ENCODE measurements at regions not wholly inside any gene's neighbourhood (a gene's known extent, or its start where the extent isn't known, plus 50 kb on each side); places are given as distances from the start of the nearest gene placed in this dataset.
"Not testable (repeated sequence)": the region's sequence is repeated elsewhere in the genome, so short reads cannot be mapped to it uniquely, and the experiment has no call there.

DNA sequence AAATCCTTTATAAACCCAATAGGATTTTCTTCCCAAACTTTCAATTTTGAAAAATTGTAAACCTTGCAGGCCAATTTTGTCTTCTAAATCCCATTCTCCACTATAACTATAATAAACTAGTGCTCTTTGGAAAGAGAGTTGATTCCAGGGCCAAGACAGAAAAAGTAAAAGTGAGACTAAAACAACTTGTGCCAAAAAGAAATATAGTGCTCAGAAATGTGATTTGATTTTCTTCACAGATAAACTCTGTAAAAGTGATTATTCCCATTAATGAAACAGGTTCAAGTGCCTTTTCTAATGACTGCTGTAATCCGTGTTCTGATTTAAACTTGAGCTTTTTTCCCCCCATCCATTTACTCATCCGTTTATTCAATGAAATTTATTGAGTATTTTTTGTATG, 1831.1 kb downstream of the SLITRK5 start:
- H3K9me3 Mint-ChIP-seq: peaks cover 1% of the 10 kb centered on the region
- no peak overlapping the region for H3K27ac Mint-ChIP-seq
- H3K4me1 Mint-ChIP-seq: no peaks in the 10 kb centered on the region
- H3K36me3 Mint-ChIP-seq: no peaks in the 10 kb centered on the region
- DNase-seq (no peak), ATAC-seq (ENCODE audit: low read depth) (no peak)
- POLR2A ChIA-PET: no interaction called here
- H3K27me3 Mint-ChIP-seq: no peaks in the 10 kb centered on the region
- no peak overlapping the region for H3K4me3 Mint-ChIP-seq

DNA sequence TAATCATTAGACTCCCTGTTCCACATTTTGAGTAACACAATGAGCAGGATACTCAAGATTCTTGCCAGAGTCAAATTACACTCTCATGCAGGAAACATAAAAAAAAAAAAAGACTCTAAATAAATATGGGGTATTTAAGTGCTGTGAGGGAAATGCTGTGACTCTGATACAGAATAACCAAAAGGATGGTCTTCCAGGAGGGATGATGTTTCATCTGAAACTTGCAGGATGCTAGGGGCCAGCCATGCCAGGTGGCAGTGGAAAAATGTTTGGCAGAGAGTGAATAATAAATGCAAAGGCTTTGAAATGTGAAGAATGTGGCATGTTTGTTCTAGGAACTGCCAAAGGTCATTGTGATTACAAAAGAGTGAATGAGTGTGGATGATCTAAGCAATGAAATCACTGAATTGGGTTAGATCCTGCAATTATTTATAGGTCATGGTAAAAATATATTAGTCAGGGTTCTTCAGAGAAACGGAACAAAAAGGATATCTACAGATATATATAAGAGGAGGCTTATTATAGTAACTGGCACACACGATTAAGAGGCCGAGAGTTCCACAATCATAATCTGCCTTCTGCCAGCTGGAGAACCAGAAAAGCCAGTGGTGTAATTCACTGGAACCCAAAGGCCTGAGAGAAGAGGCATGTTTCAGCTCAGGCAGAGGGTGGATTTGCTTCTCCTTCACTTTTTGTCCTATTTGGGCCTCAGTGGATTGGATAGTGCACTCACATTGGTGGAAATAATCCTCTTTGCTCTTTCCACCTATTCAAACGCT, 1832.8 kb upstream of the MIR17HG start:
- no peaks in the 10 kb centered on the region for H3K27me3 Mint-ChIP-seq
- ATAC-seq (ENCODE audit: low read depth) (no peak), DNase-seq (no peak)
- no peak overlapping the region for H3K4me3 Mint-ChIP-seq
- H3K36me3 Mint-ChIP-seq: no peaks in the 10 kb centered on the region
- POLR2A ChIA-PET: no interaction called here
- no peak overlapping the region for H3K27ac Mint-ChIP-seq
- no peaks in the 10 kb centered on the region for H3K4me1 Mint-ChIP-seq
- H3K9me3 Mint-ChIP-seq: no peaks in the 10 kb centered on the region

- no peak for DNase-seq
- Mint-ChIP-seq H3K27ac (no peak overlapping the region), H3K4me3 (no peak overlapping the region), H3K27me3 (no peaks in the 10 kb centered on the region), H3K4me1 (no peaks in the 10 kb centered on the region), H3K9me3 (no peaks in the 10 kb centered on the region), H3K36me3 (no peaks in the 10 kb centered on the region)
- no peak for ATAC-seq (ENCODE audit: low read depth)
- POLR2A ChIA-PET: no interaction called here
Observed at GRCh38 chr13:89515948-89516347, 1831.5 kb upstream of the MIR17HG start.

DNA sequence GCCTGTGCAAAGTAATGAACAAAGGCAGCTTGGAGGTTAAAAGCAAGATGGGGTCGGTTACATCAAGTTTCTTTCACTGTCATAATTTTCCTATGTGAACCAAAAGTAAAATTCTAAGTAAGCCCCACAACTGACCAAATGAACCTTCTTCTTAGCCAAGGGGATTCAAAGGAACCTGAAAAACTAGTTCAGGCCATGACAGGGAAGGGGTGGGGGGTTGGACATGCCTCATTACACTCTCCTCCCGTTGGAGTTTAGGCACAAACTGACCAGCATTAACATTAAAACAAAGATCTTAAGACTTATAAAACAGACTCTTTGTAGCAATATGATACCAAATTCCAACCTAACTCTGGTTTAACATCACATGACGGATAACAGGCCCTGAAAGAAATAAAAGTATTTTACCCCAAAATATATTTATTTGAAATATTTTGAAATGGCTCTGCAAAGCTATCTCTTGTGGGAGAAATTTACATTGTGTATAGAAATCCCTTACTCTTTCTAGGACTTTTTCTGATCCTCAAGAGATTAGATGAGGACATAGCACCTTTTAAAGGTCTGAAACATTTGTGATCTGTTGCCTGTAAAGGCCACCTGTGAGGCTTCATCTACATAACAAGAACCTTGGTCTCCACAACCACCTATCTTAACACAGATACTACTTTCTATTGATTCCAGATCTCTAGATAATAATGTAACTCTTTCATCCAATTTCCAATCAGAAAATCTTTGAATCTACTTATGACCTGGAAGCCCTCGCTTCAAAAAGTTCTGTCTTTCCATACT, 1829.0 kb upstream of the MIR17HG start:
- POLR2A ChIA-PET: no interaction called here
- no peak overlapping the region for H3K27ac Mint-ChIP-seq
- H3K4me1 Mint-ChIP-seq: no peaks in the 10 kb centered on the region
- DNase-seq (no peak), ATAC-seq (ENCODE audit: low read depth) (no peak)
- no peaks in the 10 kb centered on the region for H3K36me3 Mint-ChIP-seq
- H3K9me3 Mint-ChIP-seq: no peaks in the 10 kb centered on the region
- no peak overlapping the region for H3K4me3 Mint-ChIP-seq
- H3K27me3 Mint-ChIP-seq: no peaks in the 10 kb centered on the region

DNA sequence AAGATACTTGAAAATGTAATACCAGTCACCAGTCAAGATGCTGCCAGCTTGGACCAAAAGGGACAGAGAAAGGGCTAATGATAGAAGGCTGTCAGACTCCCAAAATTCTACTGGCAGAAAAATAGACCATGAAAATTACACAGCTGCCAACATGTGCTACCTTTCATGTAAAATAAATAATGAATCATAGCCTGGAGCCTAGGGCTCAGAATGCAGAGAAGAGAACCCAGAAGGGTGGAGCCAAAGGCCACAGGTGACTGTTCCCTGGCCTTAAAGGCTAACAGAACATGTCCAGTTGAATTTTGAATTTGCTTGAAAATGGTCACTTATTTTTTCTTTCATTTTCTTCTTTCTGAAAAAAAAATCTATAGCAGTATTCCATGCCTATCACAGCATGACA, 1827.0 kb upstream of the MIR17HG start:
- no peak for ATAC-seq (ENCODE audit: low read depth)
- H3K4me1 Mint-ChIP-seq: no peaks in the 10 kb centered on the region
- no peaks in the 10 kb centered on the region for H3K36me3 Mint-ChIP-seq
- H3K27me3 Mint-ChIP-seq: no peaks in the 10 kb centered on the region
- H3K27ac Mint-ChIP-seq: no peak overlapping the region
- POLR2A ChIA-PET: no interaction called here
- no peaks in the 10 kb centered on the region for H3K9me3 Mint-ChIP-seq
- no peak overlapping the region for H3K4me3 Mint-ChIP-seq
- DNase-seq: no peak

DNA sequence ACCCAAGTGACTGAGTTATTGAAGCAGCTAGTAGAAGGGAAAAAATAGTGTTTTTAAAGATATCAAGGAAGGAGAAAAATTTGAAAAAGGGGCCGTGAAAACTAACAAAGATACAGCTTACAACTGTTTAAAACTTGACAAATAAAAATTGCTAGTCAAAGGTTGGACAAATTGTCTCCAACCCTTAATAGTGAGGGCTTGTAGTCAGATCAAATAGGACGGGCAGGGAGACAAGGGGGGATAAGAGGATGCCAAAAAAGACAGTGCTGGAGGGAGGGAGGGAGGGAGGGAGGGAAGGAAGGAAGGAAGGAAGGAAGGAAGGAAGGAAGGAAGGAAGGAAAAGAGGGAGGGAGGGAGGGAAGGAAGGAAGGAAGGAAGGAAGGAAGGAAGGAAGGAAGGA, 1825.8 kb upstream of the MIR17HG start:
- DNase-seq; H3K4me3 Mint-ChIP-seq; H3K27me3 Mint-ChIP-seq; H3K36me3 Mint-ChIP-seq; H3K9me3 Mint-ChIP-seq; H3K27ac Mint-ChIP-seq; ATAC-seq (ENCODE audit: low read depth); H3K4me1 Mint-ChIP-seq; POLR2A ChIA-PET: not testable (repeated sequence)

GRCh38 chr13:89541091-89542030, 1806.1 kb upstream of the MIR17HG start:
- no peak overlapping the region for H3K4me3 Mint-ChIP-seq
- H3K4me1 Mint-ChIP-seq: no peaks in the 10 kb centered on the region
- ATAC-seq (ENCODE audit: low read depth) (no peak), DNase-seq (no peak)
- POLR2A ChIA-PET: no interaction called here
- peaks cover 4% of the 10 kb centered on the region for H3K9me3 Mint-ChIP-seq
- no peaks in the 10 kb centered on the region for H3K36me3 Mint-ChIP-seq
- H3K27me3 Mint-ChIP-seq: no peaks in the 10 kb centered on the region
- H3K27ac Mint-ChIP-seq: no peak overlapping the region

DNA sequence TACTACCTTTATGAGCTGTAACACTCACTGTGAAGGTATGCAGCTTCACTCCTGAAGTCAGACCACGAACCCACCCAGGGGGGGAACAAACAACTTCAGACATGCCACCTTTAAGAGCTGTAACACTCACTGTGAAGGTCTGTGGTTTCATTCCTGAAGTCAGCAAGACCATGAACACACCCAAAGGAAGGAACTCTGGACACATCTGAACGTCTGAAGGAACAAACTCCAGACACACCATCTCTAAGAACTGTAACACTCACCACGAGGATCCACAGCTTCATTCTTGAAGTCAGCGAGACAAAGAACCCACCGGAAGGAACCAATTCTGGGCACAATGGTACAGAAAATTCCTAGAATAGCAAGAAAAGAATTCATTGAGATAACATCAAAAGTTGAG, 1796.5 kb upstream of the MIR17HG start:
- Mint-ChIP-seq H3K36me3 (no peaks in the 10 kb centered on the region), H3K9me3 (peaks cover 3% of the 10 kb centered on the region), H3K4me3 (no peak overlapping the region), H3K27me3 (no peaks in the 10 kb centered on the region), H3K4me1 (no peaks in the 10 kb centered on the region), H3K27ac (no peak overlapping the region)
- DNase-seq: no peak
- POLR2A ChIA-PET: no interaction called here
- ATAC-seq (ENCODE audit: low read depth): no peak

DNA sequence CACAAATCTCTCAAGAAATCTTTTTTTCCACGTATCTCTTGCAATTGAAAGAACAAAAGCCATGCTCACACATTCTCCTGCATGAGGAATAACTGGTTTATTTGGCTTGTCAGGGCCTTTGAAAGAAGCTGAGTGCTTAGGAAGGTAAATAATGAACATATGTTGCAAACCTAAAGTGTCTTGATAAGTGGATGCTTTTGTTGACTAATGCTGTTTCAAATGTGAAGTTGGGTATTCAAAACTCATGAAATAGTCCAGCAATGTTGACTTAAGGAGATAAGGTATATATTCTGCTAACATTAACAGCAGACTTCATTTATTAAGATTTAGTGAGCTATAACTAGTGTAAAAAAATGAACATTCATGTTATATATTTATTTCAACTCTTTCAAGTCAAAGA, 1792.7 kb upstream of the MIR17HG start:
- Mint-ChIP-seq H3K4me1 (no peaks in the 10 kb centered on the region), H3K4me3 (no peak overlapping the region), H3K9me3 (peaks cover 4% of the 10 kb centered on the region), H3K27ac (no peak overlapping the region), H3K27me3 (no peaks in the 10 kb centered on the region), H3K36me3 (no peaks in the 10 kb centered on the region)
- no peak for ATAC-seq (ENCODE audit: low read depth)
- DNase-seq: no peak
- POLR2A ChIA-PET: no interaction called here

GRCh38 chr13:89565476-89566100, 1781.9 kb upstream of the MIR17HG start:
- no peaks in the 10 kb centered on the region for H3K9me3 Mint-ChIP-seq
- DNase-seq: no peak
- H3K27ac Mint-ChIP-seq: no peak overlapping the region
- POLR2A ChIA-PET: no interaction called here
- H3K36me3 Mint-ChIP-seq: no peaks in the 10 kb centered on the region
- no peak for ATAC-seq (ENCODE audit: low read depth)
- H3K27me3 Mint-ChIP-seq: no peaks in the 10 kb centered on the region
- H3K4me1 Mint-ChIP-seq: no peaks in the 10 kb centered on the region
- H3K4me3 Mint-ChIP-seq: no peak overlapping the region

- H3K36me3 Mint-ChIP-seq: no peaks in the 10 kb centered on the region
- no peaks in the 10 kb centered on the region for H3K4me1 Mint-ChIP-seq
- POLR2A ChIA-PET: no interaction called here
- H3K9me3 Mint-ChIP-seq: no peaks in the 10 kb centered on the region
- H3K27ac Mint-ChIP-seq: no peak overlapping the region
- DNase-seq: no peak
- ATAC-seq (ENCODE audit: low read depth): no peak
- no peaks in the 10 kb centered on the region for H3K27me3 Mint-ChIP-seq
- no peak overlapping the region for H3K4me3 Mint-ChIP-seq
Observed at GRCh38 chr13:89567025-89567424, 1780.5 kb upstream of the MIR17HG start.

- no peak overlapping the region for H3K4me3 Mint-ChIP-seq
- no peak overlapping the region for H3K27ac Mint-ChIP-seq
- H3K36me3 Mint-ChIP-seq: no peaks in the 10 kb centered on the region
- H3K9me3 Mint-ChIP-seq: peaks cover 3% of the 10 kb centered on the region
- H3K27me3 Mint-ChIP-seq: no peaks in the 10 kb centered on the region
- POLR2A ChIA-PET: no interaction called here
- H3K4me1 Mint-ChIP-seq: no peaks in the 10 kb centered on the region
- DNase-seq (no peak), ATAC-seq (ENCODE audit: low read depth) (no peak)
Observed at GRCh38 chr13:89568276-89568675, 1779.2 kb upstream of the MIR17HG start.

- ATAC-seq (ENCODE audit: low read depth): no peak
- Mint-ChIP-seq H3K4me3 (no peak overlapping the region), H3K27ac (no peak overlapping the region), H3K4me1 (no peaks in the 10 kb centered on the region), H3K9me3 (peaks cover 3% of the 10 kb centered on the region), H3K27me3 (no peaks in the 10 kb centered on the region), H3K36me3 (no peaks in the 10 kb centered on the region)
- POLR2A ChIA-PET: no interaction called here
- DNase-seq: no peak
Observed at GRCh38 chr13:89568746-89569145, 1778.7 kb upstream of the MIR17HG start.
